ENCODE measurements at regions not wholly inside any gene's neighbourhood (a gene's known extent, or its start where the extent isn't known, plus 50 kb on each side); places are given as distances from the start of the nearest gene placed in this dataset.

DNA sequence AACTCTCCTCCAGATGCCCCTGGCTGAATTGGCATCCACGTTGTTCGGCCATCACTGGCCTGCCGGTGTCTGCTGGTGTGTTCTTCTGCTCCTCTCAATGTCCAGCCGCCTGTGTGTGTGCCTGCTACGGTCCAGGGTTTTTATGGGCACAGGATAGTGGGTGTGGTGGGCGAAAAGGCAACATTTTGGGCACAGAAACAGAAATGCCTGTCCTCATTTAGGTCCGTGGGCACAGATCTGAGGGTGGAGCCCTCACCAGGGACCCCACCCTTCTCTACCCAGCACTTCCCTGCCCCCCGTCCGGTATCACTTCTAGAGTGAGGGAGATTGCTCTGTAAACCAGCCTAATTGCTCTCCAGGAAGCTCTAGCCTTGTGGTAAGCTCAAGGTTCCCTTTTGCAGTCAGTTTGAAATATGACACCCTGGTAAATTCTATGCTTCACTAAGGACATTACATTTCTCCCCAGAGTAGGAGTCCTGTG, 410.1 kb downstream of the MAT2B start:
- no TSS peak for BruUV-seq (replicated peaks)
- H3K36me3 ChIP-seq (ENCODE audit: control insufficient read depth in 2 of 2, insufficient read depth in 2 of 2, low read length in 1 of 2) = no peaks in the 10 kb centered on the region
- DNase-seq (ENCODE audit: low read depth, low spot score) (peak; percentile 62), FAIRE-seq (no peak), ATAC-seq (peak; percentile 86)
- H3K4me1 ChIP-seq (ENCODE audit: control insufficient read depth, insufficient read depth, low read length) = peaks cover 20% of the 10 kb centered on the region
- ChIA-PET POLR2A (interaction anchor here (0.5 to 0.8 kb wide), 3 partner anchors 10 to 1303 kb away, joined by 3 read pairs; no protein-coding TSS in a partner anchor), SMC1A (ENCODE audit: uncharacterized antibody, unreplicated experiment) (interaction anchor here (0.6 to 3.4 kb wide), 8 partner anchors 9 to 66 kb away, joined by 3 to 15 read pairs (median 4); no protein-coding TSS in a partner anchor), RAD21 (ENCODE audit: unreplicated experiment) (interaction anchor here (1.2 to 2.0 kb wide), 3 partner anchors 27 to 97 kb away, joined by 3 to 5 read pairs (median 4); no protein-coding TSS in a partner anchor), CTCF (interaction anchor here (0.7 to 1.0 kb wide), 2 partner anchors 30 to 348 kb away, joined by 3 read pairs; no protein-coding TSS in a partner anchor)
- TF ChIP-seq PAX5 (IDR thresholded peaks at IDR 0.05; ENCODE audit: borderline replicate concordance, low read depth, low read length) (no peak), POLR2AphosphoS2 (IDR thresholded peaks at IDR 0.05; ENCODE audit: low read depth, low read length) (no peak), RUNX3 (IDR thresholded peaks at IDR 0.05; ENCODE audit: low read length) (peak; percentile 48; the same call in 1 of the 2 replicates), IKZF1 (conservative IDR thresholded peaks at IDR 0.05) (peak; percentile 33; the same call in 1 of the 2 replicates), SMARCA5 (IDR thresholded peaks at IDR 0.05) (peak; percentile 30; the same call in 1 of the 2 replicates)
- H2AFZ ChIP-seq (ENCODE audit: control insufficient read depth, low read depth, low read length) = peak overlapping the region; percentile 75
- no peak overlapping the region; the same call in 1 of the 2 replicates for H3K9ac ChIP-seq (ENCODE audit: control insufficient read depth, insufficient read depth, low read length)
- H3K9me3 ChIP-seq (replicated peaks; ENCODE audit: control insufficient read depth, insufficient read depth, low read length) = peaks cover 3% of the 10 kb centered on the region; the same call in 1 of the 3 replicates
- in situ Hi-C loops (cut with MboI) (no loop called here), intact Hi-C loops (cut with micrococcal nuclease; ENCODE audit: unreplicated experiment) (no loop called here)
- peak overlapping the region; percentile 68 for H3K4me2 ChIP-seq (ENCODE audit: control insufficient read depth, insufficient read depth)
- 3% methylated on average over 9 of the region's 9 CpGs for WGBS (ENCODE audit: insufficient coverage, insufficient replicate concordance, low lambda C conversion rate, missing lambda C conversion rate)
- H3K4me3 ChIP-seq = peak overlapping the region; percentile 35
- H4K20me1 ChIP-seq (ENCODE audit: control insufficient read depth, insufficient read depth) = no peaks in the 10 kb centered on the region
- peak overlapping the region; percentile 61 for H3K27ac ChIP-seq (ENCODE audit: control insufficient read depth, insufficient read depth)
- H3K27me3 ChIP-seq (replicated peaks in 1 of 2; ENCODE audit: control insufficient read depth in 2 of 2, insufficient read depth in 2 of 2, low read length in 1 of 2) = no peaks in the 10 kb centered on the region
- no peaks in the 10 kb centered on the region for H3K79me2 ChIP-seq (ENCODE audit: control insufficient read depth, insufficient read depth, low read length)

DNA sequence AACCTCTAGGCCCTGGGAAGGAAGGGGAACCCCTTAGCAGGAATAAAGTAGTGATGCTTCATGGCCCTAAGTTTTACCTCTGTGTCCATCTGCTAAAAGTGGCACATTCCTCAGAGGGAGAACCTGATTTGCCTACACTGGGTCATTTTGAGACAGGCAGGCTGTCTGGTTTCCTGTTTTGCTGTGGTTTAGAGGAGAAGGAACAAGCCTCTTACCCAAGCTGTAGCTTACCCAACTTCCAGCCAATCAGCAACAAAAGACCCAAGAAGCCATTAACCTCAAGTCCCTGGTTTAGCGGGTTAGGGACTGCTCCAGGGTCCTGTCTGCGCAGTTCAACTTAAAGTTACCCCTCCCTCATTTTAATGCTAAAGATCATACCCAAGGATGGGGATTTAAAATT, 411.0 kb downstream of the MAT2B start:
- RAD21 ChIA-PET (ENCODE audit: unreplicated experiment) = no interaction called here
- H3K9ac ChIP-seq (ENCODE audit: control insufficient read depth, insufficient read depth, low read length) = no peak overlapping the region
- H3K4me1 ChIP-seq (ENCODE audit: control insufficient read depth, insufficient read depth, low read length) = peaks cover 20% of the 10 kb centered on the region
- intact Hi-C loops (cut with micrococcal nuclease; ENCODE audit: unreplicated experiment) = no loop called here
- CTCF ChIA-PET = interaction anchor here (0.7 kb wide), 1 partner anchor 29 kb away, joined by 3 read pairs; no protein-coding TSS in a partner anchor
- SMC1A ChIA-PET (ENCODE audit: uncharacterized antibody, unreplicated experiment) = interaction anchor here (1.2 to 3.4 kb wide), 2 partner anchors 29 to 59 kb away, joined by 5 to 15 read pairs; no protein-coding TSS in a partner anchor
- WGBS (ENCODE audit: insufficient coverage, insufficient replicate concordance, low lambda C conversion rate, missing lambda C conversion rate) = 0% methylated on average over 2 of the region's 2 CpGs
- no peaks in the 10 kb centered on the region for H3K27me3 ChIP-seq (replicated peaks in 1 of 2; ENCODE audit: control insufficient read depth in 2 of 2, insufficient read depth in 2 of 2, low read length in 1 of 2)
- peak overlapping the region; percentile 61 for H3K27ac ChIP-seq (ENCODE audit: control insufficient read depth, insufficient read depth)
- peak overlapping the region; percentile 35 for H3K4me3 ChIP-seq
- peak overlapping the region; percentile 68 for H3K4me2 ChIP-seq (ENCODE audit: control insufficient read depth, insufficient read depth)
- H3K36me3 ChIP-seq (ENCODE audit: control insufficient read depth in 2 of 2, insufficient read depth in 2 of 2, low read length in 1 of 2) = no peaks in the 10 kb centered on the region
- FAIRE-seq = peak; percentile 7
- POLR2A ChIA-PET = no interaction called here
- in situ Hi-C loops (cut with MboI) = no loop called here
- no peaks in the 10 kb centered on the region for H4K20me1 ChIP-seq (ENCODE audit: control insufficient read depth, insufficient read depth)
- H3K79me2 ChIP-seq (ENCODE audit: control insufficient read depth, insufficient read depth, low read length) = no peaks in the 10 kb centered on the region
- peak overlapping the region; percentile 75 for H2AFZ ChIP-seq (ENCODE audit: control insufficient read depth, low read depth, low read length)
- BruUV-seq (replicated peaks) = no TSS peak
- peak; percentile 75 for ATAC-seq
- peaks cover 4% of the 10 kb centered on the region; the same call in 1 of the 3 replicates for H3K9me3 ChIP-seq (replicated peaks; ENCODE audit: control insufficient read depth, insufficient read depth, low read length)
- DNase-seq (ENCODE audit: low read depth, low spot score) = peak; percentile 73
- TF ChIP-seq ESRRA (IDR thresholded peaks at IDR 0.05; ENCODE audit: low read length) = no peak
- TF ChIP-seq SMARCA5 (IDR thresholded peaks at IDR 0.05) = no peak
- TF ChIP-seq, protein P1, sequence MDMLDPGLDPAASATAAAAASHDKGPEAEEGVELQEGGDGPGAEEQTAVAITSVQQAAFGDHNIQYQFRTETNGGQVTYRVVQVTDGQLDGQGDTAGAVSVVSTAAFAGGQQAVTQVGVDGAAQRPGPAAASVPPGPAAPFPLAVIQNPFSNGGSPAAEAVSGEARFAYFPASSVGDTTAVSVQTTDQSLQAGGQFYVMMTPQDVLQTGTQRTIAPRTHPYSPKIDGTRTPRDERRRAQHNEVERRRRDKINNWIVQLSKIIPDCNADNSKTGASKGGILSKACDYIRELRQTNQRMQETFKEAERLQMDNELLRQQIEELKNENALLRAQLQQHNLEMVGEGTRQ (IDR thresholded peaks at IDR 0.05; ENCODE audit: borderline replicate concordance, low read depth, low read length) = no peak
- no peak for TF ChIP-seq TBL1XR1 (IDR thresholded peaks at IDR 0.05; ENCODE audit: low read depth, low read length)
- TF ChIP-seq, protein P2, sequence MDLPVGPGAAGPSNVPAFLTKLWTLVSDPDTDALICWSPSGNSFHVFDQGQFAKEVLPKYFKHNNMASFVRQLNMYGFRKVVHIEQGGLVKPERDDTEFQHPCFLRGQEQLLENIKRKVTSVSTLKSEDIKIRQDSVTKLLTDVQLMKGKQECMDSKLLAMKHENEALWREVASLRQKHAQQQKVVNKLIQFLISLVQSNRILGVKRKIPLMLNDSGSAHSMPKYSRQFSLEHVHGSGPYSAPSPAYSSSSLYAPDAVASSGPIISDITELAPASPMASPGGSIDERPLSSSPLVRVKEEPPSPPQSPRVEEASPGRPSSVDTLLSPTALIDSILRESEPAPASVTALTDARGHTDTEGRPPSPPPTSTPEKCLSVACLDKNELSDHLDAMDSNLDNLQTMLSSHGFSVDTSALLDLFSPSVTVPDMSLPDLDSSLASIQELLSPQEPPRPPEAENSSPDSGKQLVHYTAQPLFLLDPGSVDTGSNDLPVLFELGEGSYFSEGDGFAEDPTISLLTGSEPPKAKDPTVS (IDR thresholded peaks at IDR 0.05; ENCODE audit: low read depth, low read length) = no peak
- no peak for TF ChIP-seq SREBF1 (IDR thresholded peaks at IDR 0.05; ENCODE audit: low read length)
- TF ChIP-seq MXI1 (IDR thresholded peaks at IDR 0.05; ENCODE audit: low read depth, low read length) = no peak
- 0 out of 2 replicates have a peak, but pooled peaks have one; percentile 19 for TF ChIP-seq PAX5 (IDR thresholded peaks at IDR 0.05; ENCODE audit: borderline replicate concordance, low read depth, low read length)
- TF ChIP-seq BCL11A (IDR thresholded peaks at IDR 0.05; ENCODE audit: low read depth, low read length) = 0 out of 2 replicates have a peak, but pooled peaks have one; percentile 34
- TF ChIP-seq, protein P3, sequence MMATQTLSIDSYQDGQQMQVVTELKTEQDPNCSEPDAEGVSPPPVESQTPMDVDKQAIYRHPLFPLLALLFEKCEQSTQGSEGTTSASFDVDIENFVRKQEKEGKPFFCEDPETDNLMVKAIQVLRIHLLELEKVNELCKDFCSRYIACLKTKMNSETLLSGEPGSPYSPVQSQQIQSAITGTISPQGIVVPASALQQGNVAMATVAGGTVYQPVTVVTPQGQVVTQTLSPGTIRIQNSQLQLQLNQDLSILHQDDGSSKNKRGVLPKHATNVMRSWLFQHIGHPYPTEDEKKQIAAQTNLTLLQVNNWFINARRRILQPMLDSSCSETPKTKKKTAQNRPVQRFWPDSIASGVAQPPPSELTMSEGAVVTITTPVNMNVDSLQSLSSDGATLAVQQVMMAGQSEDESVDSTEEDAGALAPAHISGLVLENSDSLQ (IDR thresholded peaks at IDR 0.05) = peak; percentile 21; the same call in 1 of the 2 replicates
- peak; percentile 92 for TF ChIP-seq RUNX3 (IDR thresholded peaks at IDR 0.05; ENCODE audit: low read length)
- TF ChIP-seq YY1 (IDR thresholded peaks at IDR 0.05; ENCODE audit: low read depth, low read length) = peak; percentile 64; the same call in 1 of the 2 replicates

Measured in GM12878 (cell line).